Naive thymus-derived CD8-positive, alpha-beta T cell (primary cell): ENCODE measurements at regions not wholly inside any gene's neighbourhood (a gene's known extent, or its start where the extent isn't known, plus 50 kb on each side); places are given as distances from the start of the nearest gene placed in this dataset.

Source experiments
- ATAC-seq, 2 donors: fragments of 150-1000 bp; cut with Tn5 transposase in 1 of 2; sonication (Bioruptor Pico), chemical (Tn5 transposase) in 1 of 2; 1 replicate in 1 of 2; 2 replicates in 1 of 2; pipeline ENCODE4 v1.10.0; 2021; ENCODE audit warnings: mild to moderate bottlenecking in 2 of 2, moderate library complexity in 2 of 2
- POLR2A ChIA-PET: fragments of 350-600 bp; sonication (Branson Sonifier 250); formaldehyde crosslinking; loops from one replicate; lab custom pipeline; 2021; ENCODE audit warnings: antibody characterized with exemption; lab: Charles Lee
- DNase-seq, 10 donors: peaks; one replicate each; pipeline versions ENCODE4 v3.0.0 to v3.0.0-alpha.2; 2020 to 2022
- H3K27ac Mint-ChIP-seq, 10 donors: one replicate each; pipeline ENCODE4 v1.8.0; 2020 to 2022; ENCODE audit warnings: mild to moderate bottlenecking in 10 of 10, mixed read lengths in 10 of 10, moderate library complexity in 4 of 10, inconsistent platforms in 1 of 10
- H3K27me3 Mint-ChIP-seq, 5 donors: one replicate each; pipeline ENCODE4 v1.8.0; 2021 to 2022; ENCODE audit warnings: mixed read lengths in 5 of 5
- H3K36me3 Mint-ChIP-seq, 3 donors: one replicate each; pipeline ENCODE4 v1.8.0; 2020 to 2022; ENCODE audit warnings: mixed read lengths in 3 of 3, mild to moderate bottlenecking in 2 of 3, inconsistent platforms in 1 of 3
- H3K4me1 Mint-ChIP-seq, 4 donors: one replicate each; pipeline ENCODE4 v1.8.0; 2021 to 2022; ENCODE audit warnings: mixed read lengths in 4 of 4
- H3K4me3 Mint-ChIP-seq, 10 donors: one replicate each; pipeline ENCODE4 v1.8.0; 2020 to 2022; ENCODE audit warnings: mild to moderate bottlenecking in 10 of 10, mixed read lengths in 10 of 10, moderate library complexity in 6 of 10, inconsistent platforms in 1 of 10
- H3K9me3 Mint-ChIP-seq, 9 donors: one replicate each; pipeline ENCODE4 v1.8.0; 2020 to 2022; ENCODE audit warnings: mixed read lengths in 9 of 9, mild to moderate bottlenecking in 3 of 9, inconsistent platforms in 1 of 9, moderate library complexity in 1 of 9

- no peaks in the 10 kb centered on the region for H3K36me3 Mint-ChIP-seq
- POLR2A ChIA-PET, result interaction anchor here (1.0 to 1.2 kb wide), 2 partner anchors 84 to 149 kb away, joined by 3 to 4 read pairs; no protein-coding TSS in a partner anchor
Measured at GRCh38 chr1:234697015-234697414, 87.0 kb upstream of the IRF2BP2 start.

DNA sequence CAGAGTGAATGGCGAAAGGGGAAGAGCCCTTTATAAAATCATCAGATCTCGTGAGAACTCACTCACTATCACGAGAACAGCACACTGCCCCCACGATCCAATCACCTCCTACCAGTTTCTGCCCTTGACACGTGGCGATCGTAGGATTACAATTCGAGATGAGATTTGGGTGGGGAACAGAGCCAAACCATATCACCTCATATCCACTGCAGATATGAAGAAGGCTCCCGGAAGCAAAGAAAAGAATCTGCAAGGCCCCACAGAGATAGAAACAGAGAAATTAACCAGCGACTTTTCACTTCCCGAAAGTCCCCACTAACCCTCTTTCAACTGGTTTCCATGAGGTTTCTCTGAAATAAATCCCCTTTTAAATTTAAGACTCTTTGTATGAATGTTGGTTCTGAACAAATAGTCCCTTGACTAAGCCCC is 86.2 kb upstream of the IRF2BP2 start:
- Mint-ChIP-seq H3K9me3 (no peaks in the 10 kb centered on the region), H3K4me1 (peaks cover 0 to 11% (median 4%) of the 10 kb centered on the region in 4 donors), H3K36me3 (no peaks in the 10 kb centered on the region), H3K4me3 (no peak overlapping the region), H3K27me3 (no peaks in the 10 kb centered on the region), H3K27ac (no peak overlapping the region)
- POLR2A ChIA-PET, result no interaction called here
- ATAC-seq (no peak), DNase-seq (no peak)

More at GRCh38 chr1:234697015-234697414, 87.0 kb upstream of the IRF2BP2 start:
- H3K4me3 Mint-ChIP-seq, result no peak overlapping the region
- no peak for ATAC-seq
- H3K4me1 Mint-ChIP-seq, result peaks cover 0 to 11% (median 4%) of the 10 kb centered on the region in 4 donors
- H3K27ac Mint-ChIP-seq, result peak overlapping the region in 2 of 10 donors; percentile 41 to 68
- no peaks in the 10 kb centered on the region for H3K9me3 Mint-ChIP-seq
- no peak for DNase-seq
- H3K27me3 Mint-ChIP-seq, result no peaks in the 10 kb centered on the region

GRCh38 chr1:234694661-234695060 is 84.7 kb upstream of the IRF2BP2 start:
- ATAC-seq, result no peak
- H3K27ac Mint-ChIP-seq, result no peak overlapping the region
- DNase-seq, result no peak
- no peaks in the 10 kb centered on the region for H3K36me3 Mint-ChIP-seq
- H3K27me3 Mint-ChIP-seq, result no peaks in the 10 kb centered on the region
- peaks cover 0 to 8% (median 1%) of the 10 kb centered on the region in 4 donors for H3K4me1 Mint-ChIP-seq
- H3K4me3 Mint-ChIP-seq, result no peak overlapping the region
- no peaks in the 10 kb centered on the region for H3K9me3 Mint-ChIP-seq
- POLR2A ChIA-PET, result interaction anchor here (3.1 kb wide), 1 partner anchor 82 kb away, joined by 12 read pairs; no protein-coding TSS in a partner anchor

- ATAC-seq (no peak), DNase-seq (no peak)
- Mint-ChIP-seq H3K27me3 (no peaks in the 10 kb centered on the region), H3K4me3 (no peak overlapping the region), H3K27ac (no peak overlapping the region), H3K9me3 (no peaks in the 10 kb centered on the region), H3K36me3 (no peaks in the 10 kb centered on the region), H3K4me1 (peaks cover 0 to 5% (median 0%) of the 10 kb centered on the region in 4 donors)
- POLR2A ChIA-PET, result interaction anchor here (0.9 to 3.1 kb wide), 3 partner anchors 9 to 81 kb away, joined by 4 to 12 read pairs (median 4); no protein-coding TSS in a partner anchor
Measured at GRCh38 chr1:234692966-234693580, 83.1 kb upstream of the IRF2BP2 start.

DNA sequence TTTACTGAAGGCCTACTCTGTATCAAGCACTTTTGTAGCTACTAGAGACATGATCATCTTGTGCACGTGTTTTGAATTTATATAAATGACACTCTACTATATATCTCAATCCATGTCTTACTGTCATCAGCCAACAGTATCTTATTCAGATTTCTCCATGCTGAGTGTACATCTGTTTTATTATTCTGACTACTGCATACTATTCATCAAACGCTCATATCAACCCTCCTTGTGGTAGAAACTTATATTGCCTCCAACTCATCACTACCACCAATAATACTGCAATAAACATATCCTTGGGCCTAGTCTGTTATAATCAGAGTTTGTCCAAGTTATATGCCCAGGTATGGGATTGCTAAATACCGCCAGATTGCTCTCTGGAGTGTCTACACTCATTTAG is 81.6 kb upstream of the IRF2BP2 start:
- peak in 2 of 10 donors; percentile 7 to 23 for DNase-seq
- Mint-ChIP-seq H3K36me3 (no peaks in the 10 kb centered on the region), H3K9me3 (peaks cover 0 to 1% (median 0%) of the 10 kb centered on the region in 9 donors), H3K4me3 (no peak overlapping the region), H3K27ac (peak overlapping the region in 1 of 10 donors; percentile 56), H3K4me1 (peaks cover 0 to 5% (median 0%) of the 10 kb centered on the region in 4 donors), H3K27me3 (no peaks in the 10 kb centered on the region)
- ATAC-seq, result peak; percentile 68 to 69
- POLR2A ChIA-PET, result interaction anchor here (1.3 kb wide), 1 partner anchor 10 kb away, joined by 4 read pairs; no protein-coding TSS in a partner anchor

GRCh38 chr1:234690872-234691271 is 80.9 kb upstream of the IRF2BP2 start:
- Mint-ChIP-seq H3K27ac (peak overlapping the region in 2 of 10 donors; percentile 2 to 48), H3K9me3 (peaks cover 0 to 4% (median 3%) of the 10 kb centered on the region in 9 donors), H3K36me3 (peaks cover 0 to 4% (median 0%) of the 10 kb centered on the region in 3 donors), H3K27me3 (no peaks in the 10 kb centered on the region), H3K4me3 (no peak overlapping the region), H3K4me1 (peaks cover 0 to 5% (median 0%) of the 10 kb centered on the region in 4 donors)
- DNase-seq (no peak), ATAC-seq (no peak)
- POLR2A ChIA-PET, result interaction anchor here (1.0 kb wide), 1 partner anchor 77 kb away, joined by 3 read pairs; no protein-coding TSS in a partner anchor

- no peak for ATAC-seq
- Mint-ChIP-seq H3K36me3 (peaks cover 0 to 12% (median 4%) of the 10 kb centered on the region in 3 donors), H3K9me3 (peaks cover 0 to 14% (median 9%) of the 10 kb centered on the region in 9 donors), H3K4me1 (no peaks in the 10 kb centered on the region), H3K4me3 (no peak overlapping the region), H3K27ac (no peak overlapping the region), H3K27me3 (no peaks in the 10 kb centered on the region)
- POLR2A ChIA-PET, result no interaction called here
- no peak for DNase-seq
Measured at GRCh38 chr1:234689236-234689635, 79.3 kb upstream of the IRF2BP2 start.

DNA sequence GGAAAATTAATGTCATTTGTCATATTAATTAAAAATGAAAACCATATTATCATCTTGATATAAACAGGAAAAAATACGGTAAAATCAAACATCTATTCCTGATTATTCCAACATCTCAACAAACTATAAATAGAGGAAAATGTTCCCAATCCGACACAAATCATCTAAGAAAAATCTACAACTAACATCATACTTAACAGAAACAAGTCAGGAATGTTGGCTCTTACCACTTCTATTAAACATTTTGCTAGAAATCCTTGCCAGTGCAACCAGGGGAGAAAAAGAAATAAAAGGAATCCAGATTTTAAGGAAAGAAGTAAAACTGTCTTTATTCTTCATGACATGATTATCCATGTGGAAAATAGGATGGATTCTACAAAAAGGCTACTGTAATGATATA is 77.0 kb upstream of the IRF2BP2 start:
- peaks cover 0 to 12% (median 4%) of the 10 kb centered on the region in 3 donors for H3K36me3 Mint-ChIP-seq
- H3K27ac Mint-ChIP-seq, result no peak overlapping the region
- no peaks in the 10 kb centered on the region for H3K4me1 Mint-ChIP-seq
- peaks cover 0 to 14% (median 9%) of the 10 kb centered on the region in 9 donors for H3K9me3 Mint-ChIP-seq
- H3K27me3 Mint-ChIP-seq, result no peaks in the 10 kb centered on the region
- DNase-seq, result no peak
- POLR2A ChIA-PET, result no interaction called here
- H3K4me3 Mint-ChIP-seq, result no peak overlapping the region
- no peak for ATAC-seq

GRCh38 chr1:234686035-234686434 is 76.1 kb upstream of the IRF2BP2 start:
- DNase-seq (no peak), ATAC-seq (peak in 1 of 2 donors; percentile 32)
- Mint-ChIP-seq H3K36me3 (peaks cover 0 to 12% (median 4%) of the 10 kb centered on the region in 3 donors), H3K4me1 (no peaks in the 10 kb centered on the region), H3K27ac (no peak overlapping the region), H3K27me3 (no peaks in the 10 kb centered on the region), H3K4me3 (no peak overlapping the region), H3K9me3 (peaks cover 0 to 14% (median 9%) of the 10 kb centered on the region in 9 donors)
- POLR2A ChIA-PET, result no interaction called here

DNA sequence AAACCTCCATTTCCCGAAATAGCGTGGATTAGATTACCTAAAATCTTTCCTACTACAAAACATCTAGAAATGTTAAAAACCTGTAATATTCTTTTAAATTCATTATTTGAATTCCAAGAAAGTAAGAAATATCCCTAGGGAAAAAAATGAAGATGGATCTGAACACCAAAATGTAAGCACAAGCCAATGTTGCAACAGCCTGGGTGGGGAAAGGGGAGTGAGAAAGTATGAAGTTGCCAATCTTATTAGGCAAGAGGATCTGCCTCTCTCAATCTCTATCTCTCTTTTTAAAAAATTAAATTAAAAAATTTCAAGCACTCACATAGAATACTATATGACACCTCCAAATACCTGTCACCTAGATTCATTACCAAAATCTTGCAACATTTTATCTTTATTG is 74.9 kb upstream of the IRF2BP2 start:
- no peak overlapping the region for H3K4me3 Mint-ChIP-seq
- no peaks in the 10 kb centered on the region for H3K27me3 Mint-ChIP-seq
- H3K9me3 Mint-ChIP-seq, result peaks cover 0 to 14% (median 9%) of the 10 kb centered on the region in 9 donors
- H3K27ac Mint-ChIP-seq, result peak overlapping the region in 1 of 10 donors; percentile 20
- no peaks in the 10 kb centered on the region for H3K4me1 Mint-ChIP-seq
- DNase-seq (no peak), ATAC-seq (no peak)
- POLR2A ChIA-PET, result no interaction called here
- peaks cover 0 to 12% (median 4%) of the 10 kb centered on the region in 3 donors for H3K36me3 Mint-ChIP-seq

GRCh38 chr1:234683861-234684632 is 74.1 kb upstream of the IRF2BP2 start:
- Mint-ChIP-seq H3K9me3 (peaks cover 0 to 14% (median 9%) of the 10 kb centered on the region in 9 donors), H3K27me3 (no peaks in the 10 kb centered on the region), H3K27ac (peak overlapping the region in 1 of 10 donors; percentile 60), H3K4me3 (no peak overlapping the region), H3K4me1 (no peaks in the 10 kb centered on the region), H3K36me3 (peaks cover 0 to 12% (median 4%) of the 10 kb centered on the region in 3 donors)
- ATAC-seq, result no peak
- DNase-seq, result no peak
- POLR2A ChIA-PET, result interaction anchor here (0.6 kb wide), 1 partner anchor 244 kb away, joined by 3 read pairs; no protein-coding TSS in a partner anchor

DNA sequence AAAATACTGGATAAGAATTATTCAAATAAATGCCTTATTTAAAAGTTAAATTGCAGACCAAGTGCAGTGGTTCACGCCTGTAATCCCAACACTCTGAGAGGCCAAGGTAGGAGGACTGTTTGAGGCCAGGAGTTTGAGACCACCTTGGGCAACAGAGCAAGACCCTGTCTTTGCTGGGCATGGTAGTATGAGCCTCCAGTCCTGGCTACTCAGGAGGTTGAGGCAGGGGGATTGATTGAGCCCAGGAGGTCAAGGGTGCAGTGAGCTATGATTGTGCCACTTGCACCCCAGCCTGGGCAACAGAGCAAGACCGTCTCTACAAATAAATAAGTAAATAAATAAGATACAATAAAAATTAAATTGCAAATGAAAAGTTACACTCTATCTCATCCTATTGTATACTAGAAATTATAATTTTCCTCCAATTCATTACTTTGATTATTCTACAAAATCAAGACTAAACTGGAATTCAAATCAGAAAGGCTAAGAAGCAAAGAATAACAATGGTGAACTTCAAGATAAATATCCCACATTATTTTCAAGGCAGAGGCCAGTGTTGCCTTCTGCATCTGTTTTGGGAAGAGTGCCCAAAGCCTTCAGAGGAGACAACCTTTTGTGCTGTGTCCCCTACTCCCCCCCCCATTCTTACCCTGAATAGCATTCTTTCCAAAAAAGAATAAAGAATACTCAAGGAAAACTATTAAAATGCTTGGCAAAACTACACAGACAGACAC is 73.3 kb upstream of the IRF2BP2 start:
- no peak for ATAC-seq
- peaks cover 0 to 12% (median 4%) of the 10 kb centered on the region in 3 donors for H3K36me3 Mint-ChIP-seq
- H3K4me1 Mint-ChIP-seq, result no peaks in the 10 kb centered on the region
- peaks cover 0 to 14% (median 9%) of the 10 kb centered on the region in 9 donors for H3K9me3 Mint-ChIP-seq
- POLR2A ChIA-PET, result interaction anchor here (0.6 kb wide), 1 partner anchor 245 kb away, joined by 3 read pairs; no protein-coding TSS in a partner anchor
- H3K27ac Mint-ChIP-seq, result no peak overlapping the region
- H3K4me3 Mint-ChIP-seq, result no peak overlapping the region
- DNase-seq, result no peak
- H3K27me3 Mint-ChIP-seq, result no peaks in the 10 kb centered on the region
